SK-N-SH (cell line): ENCODE measurements at regions not wholly inside any gene's neighbourhood (a gene's known extent, or its start where the extent isn't known, plus 50 kb on each side); places are given as distances from the start of the nearest gene placed in this dataset.

Source experiments
- CTCF ChIP-seq: fragments of 200-600 bp; sonication (generic); IDR thresholded peaks from 2 replicates; pipeline ENCODE4 v1.6.1; 2017; ENCODE audit warnings: antibody characterized with exemption, mild to moderate bottlenecking, moderate library complexity
- FOXJ3 ChIP-seq: sonication (generic); formaldehyde crosslinking; IDR thresholded peaks from 2 replicates; pipeline ENCODE4 v1.5.1; 2020; ENCODE audit warnings: mild to moderate bottlenecking, missing genetic modification reagents
- MAX ChIP-seq: IDR thresholded peaks from 2 replicates; pipeline ENCODE4 v1.4.0; 2012; ENCODE audit warnings: low read depth
- MXI1 ChIP-seq: IDR thresholded peaks from 2 replicates; pipeline ENCODE4 v1.6.1; 2012; ENCODE audit warnings: mild to moderate bottlenecking, low read depth, low read length, improper control_type of control experiment
- POLR2AphosphoS5 ChIP-seq: IDR thresholded peaks from 2 replicates; pipeline ENCODE4 v1.6.1; 2012; ENCODE audit warnings: low read depth, low read length
- RXRA ChIP-seq: IDR thresholded peaks from 2 replicates; pipeline ENCODE4 v1.4.0; 2012; ENCODE audit warnings: low read depth, mild to moderate bottlenecking, borderline replicate concordance
- TAF1 ChIP-seq: IDR thresholded peaks from 2 replicates; pipeline ENCODE4 v1.6.1; 2012; ENCODE audit warnings: low read depth, mild to moderate bottlenecking, low read length, moderate library complexity, borderline replicate concordance

- TF ChIP-seq MAX (no peak), CTCF (no peak), MXI1 (no peak), POLR2AphosphoS5 (no peak), TAF1 (no peak), RXRA (no peak), FOXJ3 (CRISPR knock-in tag) (no peak)
Measured at GRCh38 chr21:15660423-15660804, 69.4 kb upstream of the USP25 start.
